HG02798 (cell line): ENCODE measurements at regions not wholly inside any gene's neighbourhood (a gene's known extent, or its start where the extent isn't known, plus 50 kb on each side); places are given as distances from the start of the nearest gene placed in this dataset.
"Not testable (repeated sequence)": the region's sequence is repeated elsewhere in the genome, so short reads cannot be mapped to it uniquely, and the experiment has no call there.

ENCODE experiments used
- ATAC-seq: cut with Tn5 transposase; IDR thresholded peaks from one replicate; pipeline ENCODE4 v1.9.1; 2021; ENCODE audit warnings: mild to moderate bottlenecking; ENCODE audit not compliant: unreplicated experiment, poor library complexity

- ATAC-seq: no peak
Measured at GRCh38 chr5:2537378-2538145, 213.9 kb downstream of the IRX2 start.

DNA sequence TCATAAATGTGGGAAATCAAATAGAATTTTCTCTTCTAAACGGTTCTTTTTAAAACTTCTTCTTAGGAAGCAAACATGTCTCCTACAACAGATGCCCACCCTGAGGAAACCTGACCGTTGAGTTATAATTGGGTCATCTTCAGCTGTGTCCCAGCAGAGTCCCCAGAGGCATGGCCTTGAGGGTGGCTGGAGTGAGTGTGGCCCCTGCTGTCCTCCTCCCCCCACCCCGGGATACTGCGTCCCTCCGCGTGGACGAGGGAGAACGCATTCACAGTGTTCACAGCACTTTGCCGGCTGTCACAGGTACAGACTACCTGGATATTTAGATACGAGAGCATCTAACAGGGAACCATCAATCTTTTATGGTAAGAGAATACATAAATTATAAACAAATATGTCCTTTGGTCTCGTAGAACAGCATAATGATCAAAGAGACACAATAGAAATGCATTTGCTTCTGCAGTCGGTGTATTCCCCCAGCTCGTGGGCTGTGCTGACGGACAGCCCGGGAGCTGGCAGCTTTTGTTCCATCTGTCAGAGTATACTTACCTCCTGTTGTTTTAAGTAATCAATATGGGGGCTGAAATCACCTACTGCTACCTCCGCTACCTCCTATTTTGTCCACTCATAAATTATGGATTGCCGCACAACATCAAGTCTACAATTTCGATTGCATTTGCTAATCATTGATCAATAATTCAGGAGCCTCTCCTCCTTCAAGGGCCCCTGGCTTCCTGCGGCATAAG, 214.7 kb downstream of the IRX2 start:
- no peak for ATAC-seq

- no peak for ATAC-seq
Measured at GRCh38 chr5:2534970-2535369, 216.5 kb downstream of the IRX2 start.

GRCh38 chr5:2534251-2534650, 217.2 kb downstream of the IRX2 start:
- no peak for ATAC-seq

GRCh38 chr5:2533848-2534247, 217.6 kb downstream of the IRX2 start:
- not testable (repeated sequence) for ATAC-seq

DNA sequence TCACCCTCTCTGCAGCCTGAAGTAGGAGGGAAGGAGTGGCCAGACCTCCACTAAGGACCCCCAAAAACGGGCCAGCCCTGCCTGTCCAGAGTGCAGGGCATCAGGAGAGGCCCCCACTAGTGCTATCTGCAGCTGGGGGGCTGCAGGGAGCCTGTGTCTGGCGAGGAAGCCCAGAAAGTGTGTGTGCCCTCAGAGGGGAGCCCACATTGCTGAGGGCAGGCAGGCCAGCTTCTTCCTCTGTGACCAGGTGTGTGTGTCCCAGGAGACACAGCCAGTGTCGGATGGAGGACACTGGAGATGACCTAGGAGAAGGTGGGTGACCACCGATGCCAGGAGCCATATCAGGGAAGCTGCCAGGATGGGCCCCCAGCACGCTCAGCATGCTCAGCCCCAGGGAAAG, 218.7 kb downstream of the IRX2 start:
- ATAC-seq: no peak

DNA sequence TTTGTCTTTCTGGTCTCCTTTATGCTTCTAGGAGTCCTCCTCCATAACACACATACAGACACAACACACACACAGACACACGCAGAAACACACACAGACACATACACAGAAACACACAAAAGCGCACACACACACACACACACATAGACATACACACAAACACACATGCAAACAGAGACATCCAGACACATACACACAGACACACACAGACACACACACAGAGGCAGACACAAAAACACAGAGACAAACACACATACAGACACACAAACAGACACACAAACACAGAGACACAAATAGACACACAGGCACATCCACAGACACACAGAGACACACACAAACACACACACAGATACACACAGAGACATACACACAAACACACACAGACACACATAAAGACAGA, 220.2 kb downstream of the IRX2 start:
- ATAC-seq: no peak

- no peak for ATAC-seq
Measured at GRCh38 chr5:2530609-2531008, 220.9 kb downstream of the IRX2 start.

DNA sequence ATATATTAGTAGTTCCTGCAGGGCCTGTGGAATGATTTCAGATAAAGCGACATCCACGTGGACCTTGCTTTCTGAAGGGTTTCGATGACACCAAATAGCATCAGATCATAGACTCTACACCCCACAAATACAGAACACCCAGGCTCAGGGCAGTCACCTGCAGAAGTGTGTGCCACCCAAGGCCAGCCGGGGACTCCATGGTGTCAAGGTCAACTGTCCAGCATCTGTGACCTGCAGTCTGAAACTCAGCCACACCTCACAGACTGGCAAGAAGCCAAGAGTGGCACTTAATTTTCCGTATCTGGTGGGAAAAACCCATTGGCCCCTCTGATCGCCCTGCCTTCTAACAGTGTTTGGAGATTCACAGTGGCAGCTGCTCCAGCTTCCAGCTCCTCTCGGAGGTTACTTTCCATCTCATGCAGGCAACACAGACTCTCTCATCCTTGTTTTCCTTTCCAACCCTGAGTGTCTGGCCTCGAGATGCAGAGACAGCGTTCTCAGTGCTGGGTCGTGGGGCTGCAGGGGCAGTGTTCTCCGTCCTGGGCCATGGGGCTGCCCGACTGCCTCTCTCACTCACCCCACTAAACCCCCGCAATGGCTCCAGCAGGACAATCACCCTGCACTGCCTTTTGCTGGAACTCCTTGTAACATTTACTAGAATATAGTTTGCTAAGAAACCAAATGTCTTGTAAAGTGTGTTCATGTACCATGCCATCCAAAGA, 221.9 kb downstream of the IRX2 start:
- no peak for ATAC-seq

GRCh38 chr5:2525351-2525750, 226.1 kb downstream of the IRX2 start:
- ATAC-seq: no peak

GRCh38 chr5:2524620-2525019, 226.9 kb downstream of the IRX2 start:
- ATAC-seq: no peak

GRCh38 chr5:2523180-2523579, 228.3 kb downstream of the IRX2 start:
- ATAC-seq: no peak

DNA sequence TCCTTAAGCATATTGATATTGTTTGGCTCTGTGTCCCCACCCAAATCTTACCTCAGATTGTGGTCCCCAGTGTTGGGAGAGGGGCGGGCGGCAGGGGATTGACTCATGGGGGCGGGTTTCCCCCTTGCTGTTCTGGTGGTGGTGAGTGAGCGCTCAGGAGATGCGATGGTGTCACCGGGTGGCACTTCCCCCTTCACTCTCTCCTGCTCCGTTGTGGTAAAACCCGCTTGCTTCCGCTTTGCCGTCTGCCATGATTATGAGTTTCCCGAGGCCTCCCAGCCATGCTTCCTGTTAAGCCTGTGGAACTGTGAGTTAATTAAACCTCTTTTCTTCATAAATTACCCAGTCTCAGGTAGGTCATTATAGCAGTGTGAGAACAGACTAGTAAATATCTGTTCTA, 229.1 kb downstream of the IRX2 start:
- ATAC-seq: no peak

GRCh38 chr5:2519153-2519552, 232.3 kb downstream of the IRX2 start:
- no peak for ATAC-seq

- ATAC-seq: no peak
Measured at GRCh38 chr5:2517451-2517850, 234.0 kb downstream of the IRX2 start.

DNA sequence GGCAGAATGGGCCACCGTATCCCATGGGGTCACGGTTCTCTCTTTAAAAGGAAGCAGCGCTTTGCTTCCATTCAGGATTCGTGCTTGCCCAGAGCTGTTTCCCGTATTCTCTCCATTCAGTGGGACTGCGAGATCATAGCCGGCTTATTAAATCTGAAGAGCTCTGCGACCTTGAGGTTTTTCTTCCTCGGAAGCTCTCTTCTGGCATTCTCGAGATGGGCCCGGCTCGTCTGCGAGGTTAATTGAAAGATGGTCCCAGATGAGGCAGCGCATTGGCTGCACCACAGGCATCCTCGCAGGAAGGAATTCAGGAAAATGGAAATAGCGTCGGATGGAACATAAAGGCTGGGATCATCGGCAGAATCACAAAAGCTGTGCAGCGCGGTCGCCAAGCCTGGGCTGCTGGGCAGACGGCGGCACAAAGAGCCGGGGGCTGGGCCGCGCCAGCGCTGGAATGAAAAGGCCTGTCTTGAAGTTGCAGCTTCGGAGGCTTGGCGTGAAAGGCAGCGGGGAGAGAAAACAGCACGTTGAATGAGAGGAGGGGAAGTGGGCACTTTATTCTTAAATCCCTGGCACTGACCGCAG, 236.2 kb downstream of the IRX2 start:
- ATAC-seq: no peak

GRCh38 chr5:2514484-2514883, 237.0 kb downstream of the IRX2 start:
- ATAC-seq: no peak

GRCh38 chr5:2511706-2512105, 239.8 kb downstream of the IRX2 start:
- no peak for ATAC-seq

- no peak for ATAC-seq
Measured at GRCh38 chr5:2511126-2511525, 240.4 kb downstream of the IRX2 start.

- ATAC-seq: no peak
Measured at GRCh38 chr5:2509527-2509926, 241.9 kb downstream of the IRX2 start.

DNA sequence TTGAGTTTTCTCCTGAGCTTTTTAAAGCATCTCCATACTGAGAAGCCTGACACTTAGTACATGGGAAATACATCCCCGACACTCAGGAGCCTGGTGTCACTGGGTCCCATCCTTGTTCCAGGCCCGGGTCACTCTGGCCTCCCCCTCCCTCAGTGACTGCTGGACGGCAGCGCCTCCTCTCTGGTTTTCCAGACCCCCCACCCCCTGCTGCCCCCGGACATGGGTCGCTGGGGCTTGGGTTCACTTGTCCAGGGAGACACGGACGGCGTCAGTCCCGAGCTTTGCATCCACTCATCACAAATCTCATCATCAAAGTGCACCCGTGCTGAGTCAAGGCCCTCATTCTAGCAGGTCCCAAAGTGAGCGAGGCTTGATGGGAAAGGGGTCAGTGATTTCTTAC, 243.0 kb downstream of the IRX2 start:
- ATAC-seq: no peak
